ENCODE measurements at regions not wholly inside any gene's neighbourhood (a gene's known extent, or its start where the extent isn't known, plus 50 kb on each side); places are given as distances from the start of the nearest gene placed in this dataset.
A peak's percentile ranks its signal among the peaks of the same experiment; 100 is the strongest.

- H3K9me3 Mint-ChIP-seq (ENCODE audit: low read depth), result no peaks in the 10 kb centered on the region
- no peak for DNase-seq (ENCODE audit: low spot score, unreplicated experiment)
- peaks cover 7% of the 10 kb centered on the region for H3K4me1 Mint-ChIP-seq (ENCODE audit: low read depth)
- no peak overlapping the region for H3K4me3 Mint-ChIP-seq (ENCODE audit: low read depth)
- TF ChIP-seq, protein P1, sequence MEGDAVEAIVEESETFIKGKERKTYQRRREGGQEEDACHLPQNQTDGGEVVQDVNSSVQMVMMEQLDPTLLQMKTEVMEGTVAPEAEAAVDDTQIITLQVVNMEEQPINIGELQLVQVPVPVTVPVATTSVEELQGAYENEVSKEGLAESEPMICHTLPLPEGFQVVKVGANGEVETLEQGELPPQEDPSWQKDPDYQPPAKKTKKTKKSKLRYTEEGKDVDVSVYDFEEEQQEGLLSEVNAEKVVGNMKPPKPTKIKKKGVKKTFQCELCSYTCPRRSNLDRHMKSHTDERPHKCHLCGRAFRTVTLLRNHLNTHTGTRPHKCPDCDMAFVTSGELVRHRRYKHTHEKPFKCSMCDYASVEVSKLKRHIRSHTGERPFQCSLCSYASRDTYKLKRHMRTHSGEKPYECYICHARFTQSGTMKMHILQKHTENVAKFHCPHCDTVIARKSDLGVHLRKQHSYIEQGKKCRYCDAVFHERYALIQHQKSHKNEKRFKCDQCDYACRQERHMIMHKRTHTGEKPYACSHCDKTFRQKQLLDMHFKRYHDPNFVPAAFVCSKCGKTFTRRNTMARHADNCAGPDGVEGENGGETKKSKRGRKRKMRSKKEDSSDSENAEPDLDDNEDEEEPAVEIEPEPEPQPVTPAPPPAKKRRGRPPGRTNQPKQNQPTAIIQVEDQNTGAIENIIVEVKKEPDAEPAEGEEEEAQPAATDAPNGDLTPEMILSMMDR (IDR thresholded peaks at IDR 0.05; ENCODE audit: unreplicated experiment), result no peak
- no peak overlapping the region for H3K27ac Mint-ChIP-seq
- H3K27me3 Mint-ChIP-seq, result no peaks in the 10 kb centered on the region
- peaks cover 4% of the 10 kb centered on the region for H3K36me3 Mint-ChIP-seq (ENCODE audit: insufficient read depth)
Measured at GRCh38 chr2:156001851-156002250, 330.7 kb downstream of the NR4A2 start.

DNA sequence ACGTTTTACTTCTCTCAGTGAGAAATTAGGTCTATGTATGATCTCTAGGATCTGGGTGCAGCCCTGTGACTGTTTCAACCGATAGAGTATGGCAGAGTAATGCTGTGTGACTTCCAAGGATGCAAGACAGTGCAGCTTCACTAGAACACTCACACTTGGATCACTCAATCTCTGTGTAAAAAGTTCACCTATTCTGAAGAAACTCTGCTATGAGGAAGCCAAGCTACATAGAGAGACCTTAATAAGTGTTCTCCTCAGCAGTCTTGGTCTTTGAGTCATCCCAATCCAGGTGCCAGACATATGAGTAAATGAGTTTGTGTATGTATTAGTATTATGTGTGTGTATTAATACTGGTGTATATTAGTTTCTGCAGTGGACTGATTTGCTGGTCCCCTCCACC is 335.0 kb downstream of the NR4A2 start:
- H3K27me3 Mint-ChIP-seq, result no peaks in the 10 kb centered on the region
- H3K4me3 Mint-ChIP-seq (ENCODE audit: low read depth), result no peak overlapping the region

DNA sequence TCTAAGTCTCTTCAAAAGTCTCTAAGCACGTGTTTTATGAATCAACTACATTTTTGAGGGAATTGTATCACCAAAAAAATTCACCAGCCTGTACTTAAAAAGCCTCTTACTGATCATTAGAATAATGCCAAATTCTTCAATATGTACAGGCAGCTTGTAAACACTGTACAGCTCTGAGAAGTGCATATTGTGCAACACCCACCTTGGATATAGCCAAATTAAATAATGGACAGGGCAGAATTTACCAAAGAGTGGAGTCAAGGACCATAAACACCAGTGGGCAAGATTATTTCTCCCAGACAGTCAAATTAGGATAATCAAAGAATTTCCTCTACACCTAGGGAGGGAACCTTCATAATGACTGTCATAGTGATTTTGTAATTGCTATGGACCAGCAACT is 338.2 kb downstream of the NR4A2 start:
- H3K27ac Mint-ChIP-seq, result no peak overlapping the region
- H3K9me3 Mint-ChIP-seq (ENCODE audit: low read depth), result peaks cover 31% of the 10 kb centered on the region
- peaks cover 31% of the 10 kb centered on the region for H3K36me3 Mint-ChIP-seq (ENCODE audit: insufficient read depth)
- H3K4me1 Mint-ChIP-seq (ENCODE audit: low read depth), result peaks cover 3% of the 10 kb centered on the region
- H3K27me3 Mint-ChIP-seq, result no peaks in the 10 kb centered on the region
- no peak overlapping the region for H3K4me3 Mint-ChIP-seq (ENCODE audit: low read depth)
- no peak for DNase-seq (ENCODE audit: low spot score, unreplicated experiment)
- TF ChIP-seq, protein P1 (IDR thresholded peaks at IDR 0.05; ENCODE audit: unreplicated experiment), result no peak

More for the DNA sequence above, 335.0 kb downstream of the NR4A2 start:
- TF ChIP-seq, protein P1 (IDR thresholded peaks at IDR 0.05; ENCODE audit: unreplicated experiment), result no peak
- H3K9me3 Mint-ChIP-seq (ENCODE audit: low read depth), result peaks cover 17% of the 10 kb centered on the region
- H3K36me3 Mint-ChIP-seq (ENCODE audit: insufficient read depth), result peaks cover 24% of the 10 kb centered on the region
- H3K27ac Mint-ChIP-seq, result no peak overlapping the region
- no peak for DNase-seq (ENCODE audit: low spot score, unreplicated experiment)
- peaks cover 3% of the 10 kb centered on the region for H3K4me1 Mint-ChIP-seq (ENCODE audit: low read depth)

DNA sequence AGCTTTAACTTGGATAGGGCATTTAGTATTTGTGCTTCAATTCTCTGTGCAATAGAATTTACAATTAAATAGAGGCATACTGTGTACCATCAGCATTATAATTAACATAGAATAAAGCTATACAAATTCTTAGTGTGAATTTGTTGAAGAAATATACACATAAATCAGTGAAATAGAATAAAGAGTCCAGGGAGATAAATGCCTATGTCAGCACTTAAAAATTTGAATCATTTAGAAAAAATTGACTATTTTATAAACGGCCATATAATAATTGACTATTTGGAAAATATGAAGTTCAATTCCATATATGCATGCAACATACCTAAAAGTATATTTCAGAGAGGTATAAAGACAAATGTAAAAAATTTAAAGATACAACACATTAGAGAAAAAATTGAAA is 348.7 kb downstream of the NR4A2 start:
- H3K36me3 Mint-ChIP-seq (ENCODE audit: insufficient read depth), result peaks cover 3% of the 10 kb centered on the region
- no peak overlapping the region for H3K27ac Mint-ChIP-seq
- peaks cover 10% of the 10 kb centered on the region for H3K4me1 Mint-ChIP-seq (ENCODE audit: low read depth)
- no peak for DNase-seq (ENCODE audit: low spot score, unreplicated experiment)
- H3K9me3 Mint-ChIP-seq (ENCODE audit: low read depth), result no peaks in the 10 kb centered on the region
- H3K4me3 Mint-ChIP-seq (ENCODE audit: low read depth), result no peak overlapping the region
- TF ChIP-seq, protein P1 (IDR thresholded peaks at IDR 0.05; ENCODE audit: unreplicated experiment), result no peak
- no peaks in the 10 kb centered on the region for H3K27me3 Mint-ChIP-seq

GRCh38 chr2:155982135-155982534 is 350.4 kb downstream of the NR4A2 start:
- no peak for DNase-seq (ENCODE audit: low spot score, unreplicated experiment)
- Mint-ChIP-seq H3K36me3 (ENCODE audit: insufficient read depth) (peaks cover 3% of the 10 kb centered on the region), H3K4me1 (ENCODE audit: low read depth) (peaks cover 11% of the 10 kb centered on the region), H3K9me3 (ENCODE audit: low read depth) (peaks cover 5% of the 10 kb centered on the region), H3K27me3 (no peaks in the 10 kb centered on the region), H3K4me3 (ENCODE audit: low read depth) (no peak overlapping the region), H3K27ac (peak overlapping the region; percentile 8)
- TF ChIP-seq, protein P1 (IDR thresholded peaks at IDR 0.05; ENCODE audit: unreplicated experiment), result no peak

Measured in progenitor cell of endocrine pancreas (in vitro differentiated cells).